NCI-H1417 (cell line): ENCODE measurements at regions not wholly inside any gene's neighbourhood (a gene's known extent, or its start where the extent isn't known, plus 50 kb on each side); places are given as distances from the start of the nearest gene placed in this dataset.
A peak's percentile ranks its signal among the peaks of the same experiment; 100 is the strongest.
"Not testable (repeated sequence)": the region's sequence is repeated elsewhere in the genome, so short reads cannot be mapped to it uniquely, and the experiment has no call there.

Source experiments
- DNase-seq, 3 experiments: peaks; one replicate each; lab custom pipeline; 2025; lab: John Stamatoyannopoulos, UW

- DNase-seq, result no peak
Measured at GRCh38 chr6:130715058-130715457, 112.1 kb upstream of the SMLR1 start.

GRCh38 chr6:130716466-130716865 is 110.7 kb upstream of the SMLR1 start:
- peak in 2 of 3 experiments; percentile 20 to 67 for DNase-seq

- DNase-seq, result no peak
Measured at GRCh38 chr6:130717657-130718056, 109.5 kb upstream of the SMLR1 start.

GRCh38 chr6:130720076-130720715 is 107.0 kb upstream of the SMLR1 start:
- DNase-seq, result no peak

GRCh38 chr6:130724089-130724488 is 103.1 kb upstream of the SMLR1 start:
- no peak for DNase-seq

GRCh38 chr6:130725551-130725950 is 101.7 kb upstream of the SMLR1 start:
- peak in 1 of 3 experiments; percentile 10 for DNase-seq

- not testable (repeated sequence) for DNase-seq
Measured at GRCh38 chr6:130728064-130728463, 99.1 kb upstream of the SMLR1 start.

GRCh38 chr6:130730600-130730999 is 96.6 kb upstream of the SMLR1 start:
- no peak for DNase-seq

- no peak for DNase-seq
Measured at GRCh38 chr6:130734161-130734560, 93.0 kb upstream of the SMLR1 start.

- no peak for DNase-seq
Measured at GRCh38 chr6:130740308-130740707, 86.9 kb upstream of the SMLR1 start.

- DNase-seq, result no peak
Measured at GRCh38 chr6:130742131-130742681, 85.0 kb upstream of the SMLR1 start.

GRCh38 chr6:130743175-130743574 is 84.0 kb upstream of the SMLR1 start:
- no peak for DNase-seq

- no peak for DNase-seq
Measured at GRCh38 chr6:130744576-130745366, 82.4 kb upstream of the SMLR1 start.

- DNase-seq, result no peak
Measured at GRCh38 chr6:130748041-130748440, 79.2 kb upstream of the SMLR1 start.

GRCh38 chr6:130749402-130749801 is 77.8 kb upstream of the SMLR1 start:
- no peak for DNase-seq

GRCh38 chr6:130752267-130752666 is 74.9 kb upstream of the SMLR1 start:
- DNase-seq, result no peak

- no peak for DNase-seq
Measured at GRCh38 chr6:130754786-130755367, 72.3 kb upstream of the SMLR1 start.

- no peak for DNase-seq
Measured at GRCh38 chr6:130755368-130756034, 71.7 kb upstream of the SMLR1 start.

GRCh38 chr6:130756824-130757223 is 70.4 kb upstream of the SMLR1 start:
- DNase-seq, result no peak

GRCh38 chr6:130758813-130759212 is 68.4 kb upstream of the SMLR1 start:
- DNase-seq, result no peak

- DNase-seq, result peak in 1 of 3 experiments; percentile 38
Measured at GRCh38 chr6:130760006-130760405, 67.2 kb upstream of the SMLR1 start.

GRCh38 chr6:130761286-130761685 is 65.9 kb upstream of the SMLR1 start:
- no peak for DNase-seq
